T47D (cell line): ENCODE measurements at regions not wholly inside any gene's neighbourhood (a gene's known extent, or its start where the extent isn't known, plus 50 kb on each side); places are given as distances from the start of the nearest gene placed in this dataset.

Experiments
- DNase-seq, 2 experiments: peaks; one replicate each; pipeline versions ENCODE4 v3.0.0 to v3.0.0-alpha.2; 2011 to 2012; ENCODE audit warnings: low read depth in 1 of 2, low spot score in 1 of 2
- JUND ChIP-seq: IDR thresholded peaks from 2 replicates; pipeline ENCODE4 v1.6.1; 2012; ENCODE audit warnings: low read depth
- in situ Hi-C: cut with HindIII; loops from 2 replicates; pipeline ENCODE4 v1.10.0; 2016; ENCODE audit warnings: low sequenced_read_pairs, low pct_unique_long_range_greater_than_20kb

GRCh38 chr3:187976365-187976900, 177.5 kb upstream of the LPP start:
- no peak for TF ChIP-seq JUND
- in situ Hi-C loops, result no loop called here
- no peak for DNase-seq

GRCh38 chr3:187977659-187978058, 176.3 kb upstream of the LPP start:
- TF ChIP-seq JUND, result no peak
- DNase-seq, result no peak
- in situ Hi-C loops, result no loop called here

GRCh38 chr3:187978433-187979011, 175.4 kb upstream of the LPP start:
- in situ Hi-C loops, result no loop called here
- DNase-seq, result no peak
- no peak for TF ChIP-seq JUND

- TF ChIP-seq JUND, result no peak
- no peak for DNase-seq
- in situ Hi-C loops, result no loop called here
Measured at GRCh38 chr3:187979564-187979963, 174.4 kb upstream of the LPP start.

- 0 out of 2 replicates have a peak, but pooled peaks have one; percentile 4 for TF ChIP-seq JUND
- no peak for DNase-seq
- in situ Hi-C loops, result no loop called here
Measured at GRCh38 chr3:187980861-187981260, 173.1 kb upstream of the LPP start.

- in situ Hi-C loops, result no loop called here
- no peak for TF ChIP-seq JUND
- no peak for DNase-seq
Measured at GRCh38 chr3:187982142-187982541, 171.8 kb upstream of the LPP start.

- no peak for TF ChIP-seq JUND
- in situ Hi-C loops, result no loop called here
- DNase-seq, result no peak
Measured at GRCh38 chr3:187983484-187984124, 170.4 kb upstream of the LPP start.

- DNase-seq, result no peak
- no peak for TF ChIP-seq JUND
- in situ Hi-C loops, result no loop called here
Measured at GRCh38 chr3:187985647-187986046, 168.3 kb upstream of the LPP start.

- in situ Hi-C loops, result no loop called here
- no peak for DNase-seq
- TF ChIP-seq JUND, result no peak
Measured at GRCh38 chr3:187986514-187986934, 167.4 kb upstream of the LPP start.

- in situ Hi-C loops, result no loop called here
- DNase-seq, result no peak
- no peak for TF ChIP-seq JUND
Measured at GRCh38 chr3:187987187-187987586, 166.8 kb upstream of the LPP start.

GRCh38 chr3:187987924-187988323, 166.0 kb upstream of the LPP start:
- DNase-seq, result no peak
- in situ Hi-C loops, result no loop called here
- no peak for TF ChIP-seq JUND

GRCh38 chr3:187989575-187990153, 164.3 kb upstream of the LPP start:
- in situ Hi-C loops, result no loop called here
- DNase-seq, result no peak
- TF ChIP-seq JUND, result no peak

- in situ Hi-C loops, result no loop called here
- no peak for TF ChIP-seq JUND
- no peak for DNase-seq
Measured at GRCh38 chr3:187992609-187993008, 161.3 kb upstream of the LPP start.
